Mucosa of stomach (tissue), 1 donor: ENCODE measurements at regions not wholly inside any gene's neighbourhood (a gene's known extent, or its start where the extent isn't known, plus 50 kb on each side); places are given as distances from the start of the nearest gene placed in this dataset.

ENCODE experiments used
- H3K27me3 ChIP-seq: one replicate; pipeline ENCODE4 v1.7.0; 2013; ENCODE audit warnings: mild to moderate bottlenecking, low read length; ENCODE audit not compliant: control insufficient read depth, insufficient read depth
- H3K36me3 ChIP-seq: one replicate; pipeline ENCODE4 v1.7.0; 2013; ENCODE audit warnings: low read length; ENCODE audit not compliant: control insufficient read depth, insufficient read depth
- H3K4me1 ChIP-seq: one replicate; pipeline ENCODE4 v1.7.0; 2013; ENCODE audit warnings: mild to moderate bottlenecking, low read length; ENCODE audit not compliant: control insufficient read depth, insufficient read depth
- H3K4me3 ChIP-seq: one replicate; pipeline ENCODE4 v1.7.0; 2013; ENCODE audit warnings: low read length
- H3K9ac ChIP-seq: one replicate; pipeline ENCODE4 v1.7.0; 2013; ENCODE audit warnings: mild to moderate bottlenecking, low read length, moderate library complexity
- H3K9me3 ChIP-seq: one replicate; pipeline ENCODE4 v1.7.0; 2013; ENCODE audit warnings: mild to moderate bottlenecking, low read length, moderate library complexity; ENCODE audit not compliant: control insufficient read depth
- donor health status: Pancreatic carcinoma.

GRCh38 chr3:181660337-181660736 lies 51.4 kb upstream of the SOX2 start:
- H3K9ac ChIP-seq = no peak overlapping the region

GRCh38 chr3:181637456-181637855 lies 74.3 kb upstream of the SOX2 start:
- no peaks in the 10 kb centered on the region for H3K4me1 ChIP-seq
- H3K27me3 ChIP-seq = no peaks in the 10 kb centered on the region
- no peaks in the 10 kb centered on the region for H3K36me3 ChIP-seq
- H3K4me3 ChIP-seq = no peak overlapping the region
- H3K9ac ChIP-seq = no peak overlapping the region
- no peaks in the 10 kb centered on the region for H3K9me3 ChIP-seq

More at GRCh38 chr3:181660337-181660736, 51.4 kb upstream of the SOX2 start:
- no peak overlapping the region for H3K4me3 ChIP-seq
- no peaks in the 10 kb centered on the region for H3K4me1 ChIP-seq
- no peaks in the 10 kb centered on the region for H3K9me3 ChIP-seq
- H3K27me3 ChIP-seq = no peaks in the 10 kb centered on the region
- H3K36me3 ChIP-seq = no peaks in the 10 kb centered on the region

- H3K4me1 ChIP-seq = no peaks in the 10 kb centered on the region
- H3K9me3 ChIP-seq = no peaks in the 10 kb centered on the region
- no peak overlapping the region for H3K9ac ChIP-seq
- H3K27me3 ChIP-seq = no peaks in the 10 kb centered on the region
- H3K4me3 ChIP-seq = no peak overlapping the region
- H3K36me3 ChIP-seq = no peaks in the 10 kb centered on the region
Observed at GRCh38 chr3:181637056-181637455, 74.7 kb upstream of the SOX2 start.

- Histone ChIP-seq H3K4me3 (no peak overlapping the region), H3K9ac (no peak overlapping the region), H3K4me1 (no peaks in the 10 kb centered on the region), H3K27me3 (no peaks in the 10 kb centered on the region), H3K9me3 (no peaks in the 10 kb centered on the region), H3K36me3 (no peaks in the 10 kb centered on the region)
Observed at GRCh38 chr3:181635141-181635540, 76.6 kb upstream of the SOX2 start.

- Histone ChIP-seq H3K9me3 (no peaks in the 10 kb centered on the region), H3K36me3 (no peaks in the 10 kb centered on the region), H3K4me1 (no peaks in the 10 kb centered on the region), H3K27me3 (no peaks in the 10 kb centered on the region), H3K9ac (no peak overlapping the region), H3K4me3 (no peak overlapping the region)
Observed at GRCh38 chr3:181633556-181633955, 78.2 kb upstream of the SOX2 start.

- no peaks in the 10 kb centered on the region for H3K9me3 ChIP-seq
- H3K4me1 ChIP-seq = no peaks in the 10 kb centered on the region
- no peaks in the 10 kb centered on the region for H3K36me3 ChIP-seq
- H3K9ac ChIP-seq = no peak overlapping the region
- no peak overlapping the region for H3K4me3 ChIP-seq
- H3K27me3 ChIP-seq = no peaks in the 10 kb centered on the region
Observed at GRCh38 chr3:181631901-181632300, 79.8 kb upstream of the SOX2 start.

- Histone ChIP-seq H3K27me3 (no peaks in the 10 kb centered on the region), H3K9ac (no peak overlapping the region), H3K4me3 (no peak overlapping the region), H3K9me3 (no peaks in the 10 kb centered on the region), H3K4me1 (no peaks in the 10 kb centered on the region), H3K36me3 (no peaks in the 10 kb centered on the region)
Observed at GRCh38 chr3:181630853-181631252, 80.9 kb upstream of the SOX2 start.

GRCh38 chr3:181629711-181630110 lies 82.0 kb upstream of the SOX2 start:
- Histone ChIP-seq H3K4me1 (no peaks in the 10 kb centered on the region), H3K36me3 (no peaks in the 10 kb centered on the region), H3K9ac (no peak overlapping the region), H3K9me3 (no peaks in the 10 kb centered on the region), H3K27me3 (no peaks in the 10 kb centered on the region), H3K4me3 (no peak overlapping the region)

GRCh38 chr3:181629029-181629428 lies 82.7 kb upstream of the SOX2 start:
- Histone ChIP-seq H3K9ac (no peak overlapping the region), H3K36me3 (no peaks in the 10 kb centered on the region), H3K27me3 (no peaks in the 10 kb centered on the region), H3K9me3 (no peaks in the 10 kb centered on the region), H3K4me1 (no peaks in the 10 kb centered on the region), H3K4me3 (no peak overlapping the region)

- Histone ChIP-seq H3K36me3 (no peaks in the 10 kb centered on the region), H3K27me3 (no peaks in the 10 kb centered on the region), H3K9ac (no peak overlapping the region), H3K4me1 (no peaks in the 10 kb centered on the region), H3K9me3 (no peaks in the 10 kb centered on the region), H3K4me3 (no peak overlapping the region)
Observed at GRCh38 chr3:181628384-181628783, 83.3 kb upstream of the SOX2 start.

GRCh38 chr3:181626036-181626435 lies 85.7 kb upstream of the SOX2 start:
- H3K27me3 ChIP-seq = no peaks in the 10 kb centered on the region
- no peaks in the 10 kb centered on the region for H3K4me1 ChIP-seq
- no peak overlapping the region for H3K4me3 ChIP-seq
- H3K9ac ChIP-seq = no peak overlapping the region
- no peaks in the 10 kb centered on the region for H3K9me3 ChIP-seq
- no peaks in the 10 kb centered on the region for H3K36me3 ChIP-seq

- Histone ChIP-seq H3K27me3 (no peaks in the 10 kb centered on the region), H3K9ac (no peak overlapping the region), H3K4me1 (no peaks in the 10 kb centered on the region), H3K4me3 (no peak overlapping the region), H3K36me3 (no peaks in the 10 kb centered on the region), H3K9me3 (no peaks in the 10 kb centered on the region)
Observed at GRCh38 chr3:181623924-181624694, 87.6 kb upstream of the SOX2 start.

GRCh38 chr3:181622365-181622764 lies 89.4 kb upstream of the SOX2 start:
- Histone ChIP-seq H3K4me3 (no peak overlapping the region), H3K4me1 (no peaks in the 10 kb centered on the region), H3K9ac (no peak overlapping the region), H3K27me3 (no peaks in the 10 kb centered on the region), H3K36me3 (no peaks in the 10 kb centered on the region), H3K9me3 (no peaks in the 10 kb centered on the region)
